GM18511 (cell line): ENCODE measurements at regions not wholly inside any gene's neighbourhood (a gene's known extent, or its start where the extent isn't known, plus 50 kb on each side); places are given as distances from the start of the nearest gene placed in this dataset.
"Not testable (repeated sequence)": the region's sequence is repeated elsewhere in the genome, so short reads cannot be mapped to it uniquely, and the experiment has no call there.

Experiments
- ATAC-seq: cut with Tn5 transposase; IDR thresholded peaks from one replicate; pipeline ENCODE4 v1.9.1; 2021; ENCODE audit warnings: mild to moderate bottlenecking, moderate library complexity; ENCODE audit not compliant: unreplicated experiment

DNA sequence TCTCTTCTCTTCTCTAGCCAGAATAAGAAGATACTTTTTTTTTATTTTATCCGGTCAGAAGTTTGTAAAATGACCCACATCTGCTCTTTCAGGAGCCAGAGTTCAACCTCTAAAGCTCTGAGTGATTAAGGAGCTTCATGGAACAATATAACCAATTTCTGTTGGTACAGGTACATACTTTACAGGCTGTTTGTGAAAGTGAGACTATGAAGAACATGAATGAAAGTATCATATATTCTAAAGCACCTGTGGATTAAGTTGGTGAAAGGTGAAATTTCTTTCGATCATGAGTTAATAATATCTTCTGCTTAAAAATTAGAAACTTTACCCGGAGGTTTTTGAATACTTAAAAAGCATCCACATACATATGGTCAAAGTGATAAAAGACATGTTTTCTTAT lies 65.2 kb downstream of the DMRT2 start:
- ATAC-seq: no peak

GRCh38 chr9:1117439-1117838 lies 67.3 kb downstream of the DMRT2 start:
- no peak for ATAC-seq

DNA sequence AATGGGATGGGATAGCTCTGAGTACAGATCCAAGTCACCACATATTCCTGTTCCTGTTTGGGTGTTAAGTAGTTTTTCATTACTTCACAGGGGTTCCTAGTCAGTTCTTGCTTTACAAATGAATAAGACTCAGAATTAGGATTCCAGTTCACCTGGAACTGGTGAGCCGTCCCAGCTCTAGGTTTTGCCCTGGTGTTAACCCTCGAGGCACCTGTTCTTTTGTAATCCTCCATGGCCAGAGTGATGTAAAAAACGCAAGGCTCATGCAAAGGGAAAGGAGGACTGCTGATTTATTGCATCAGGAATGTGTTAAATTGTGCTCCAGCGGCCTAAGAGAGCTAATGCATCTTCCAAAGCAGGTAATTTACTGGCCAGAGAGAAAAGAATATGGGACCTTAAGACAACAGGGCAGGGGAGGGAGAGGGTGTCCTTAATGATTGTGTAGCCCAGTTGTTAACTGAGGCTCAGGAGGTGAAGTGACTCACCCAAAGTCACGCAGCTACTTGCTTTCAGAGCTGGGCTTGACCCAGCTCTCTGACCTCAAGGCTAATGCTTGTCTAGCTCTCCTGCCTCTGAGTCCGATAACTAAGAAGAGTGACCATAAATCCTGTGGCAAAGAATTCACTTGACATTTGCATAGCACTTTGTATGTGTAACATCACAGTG lies 70.5 kb downstream of the DMRT2 start:
- ATAC-seq: no peak

DNA sequence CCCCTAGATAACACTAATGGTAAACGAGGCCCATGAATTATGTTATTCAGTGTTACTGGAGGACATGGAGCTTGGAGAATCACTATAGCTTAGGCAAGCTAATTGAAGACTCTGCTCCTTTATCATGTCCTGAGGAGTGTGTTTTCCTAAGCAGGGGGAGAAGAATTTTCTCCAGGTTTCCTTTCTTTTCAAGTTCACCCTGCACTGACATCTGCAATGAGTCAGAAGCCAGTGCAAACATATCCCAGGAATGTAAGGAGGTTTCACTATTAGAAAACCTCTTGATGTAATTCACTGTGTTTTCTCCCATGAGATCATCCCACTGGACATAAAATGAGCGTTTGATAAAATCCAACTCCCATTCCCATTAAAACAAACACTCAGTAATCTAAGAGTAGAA lies 75.6 kb downstream of the DMRT2 start:
- no peak for ATAC-seq

GRCh38 chr9:1128046-1128445 lies 77.9 kb downstream of the DMRT2 start:
- no peak for ATAC-seq

DNA sequence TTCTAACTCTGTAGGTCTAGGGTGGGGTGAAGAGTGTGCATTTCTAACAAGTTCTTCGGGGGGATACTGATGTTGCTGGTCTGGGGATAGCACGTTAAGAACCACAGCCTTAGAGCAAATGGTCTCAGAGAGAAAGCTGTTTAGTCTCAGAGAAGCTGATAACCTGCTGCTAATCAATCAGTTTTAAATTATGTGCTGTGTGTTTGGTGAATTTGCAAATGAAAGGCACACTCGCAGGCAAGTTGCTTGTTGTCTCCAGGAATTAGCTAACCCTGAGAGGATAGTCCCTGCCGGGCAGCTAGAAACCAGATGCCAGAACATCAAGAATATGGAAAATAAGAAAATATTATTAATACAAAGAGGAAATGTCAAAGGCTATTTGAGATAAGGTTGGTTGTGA lies 79.2 kb downstream of the DMRT2 start:
- ATAC-seq: no peak

GRCh38 chr9:1140057-1140456 lies 89.9 kb downstream of the DMRT2 start:
- no peak for ATAC-seq

DNA sequence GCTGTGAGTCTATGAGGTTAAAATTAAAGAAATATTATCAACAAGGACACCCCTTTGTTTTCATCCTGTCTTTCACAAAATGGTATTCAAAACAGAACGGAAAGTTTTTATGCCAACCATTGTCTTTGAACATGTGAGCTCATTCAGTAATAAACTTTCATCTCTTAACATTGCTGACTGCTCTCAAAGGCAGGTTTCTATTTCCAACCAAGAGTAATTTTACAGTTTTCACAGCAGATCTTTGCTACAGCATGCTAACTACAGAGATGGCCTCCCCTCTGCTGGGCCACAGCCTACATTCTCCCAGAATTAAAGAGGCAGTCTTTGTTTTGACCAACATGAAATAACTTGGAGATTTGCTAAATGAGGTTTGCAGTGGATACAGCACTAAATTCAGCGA lies 101.5 kb downstream of the DMRT2 start:
- no peak for ATAC-seq

- no peak for ATAC-seq
Measured at GRCh38 chr9:1152171-1152570, 102.0 kb downstream of the DMRT2 start.

DNA sequence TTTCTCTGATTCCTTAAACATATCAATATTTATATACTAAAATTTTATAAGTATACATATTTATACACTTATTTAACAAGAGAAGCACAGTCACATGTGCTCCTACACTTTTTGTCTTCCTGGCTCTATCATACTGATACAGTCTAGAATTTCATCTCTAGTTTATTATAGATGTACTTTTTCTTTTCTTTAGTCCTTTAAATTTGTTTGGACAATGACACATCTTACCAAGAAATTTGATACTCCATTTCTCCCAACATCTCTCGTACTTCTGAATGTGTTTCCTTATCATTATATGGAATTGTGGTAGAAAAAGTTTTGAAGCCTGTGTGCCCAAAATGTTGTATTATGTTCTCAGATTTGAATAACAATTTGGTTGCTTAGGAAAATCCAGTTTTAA lies 104.6 kb downstream of the DMRT2 start:
- ATAC-seq: no peak

GRCh38 chr9:1155602-1156001 lies 105.4 kb downstream of the DMRT2 start:
- ATAC-seq: no peak

- ATAC-seq: no peak
Measured at GRCh38 chr9:1156794-1157550, 106.8 kb downstream of the DMRT2 start.

DNA sequence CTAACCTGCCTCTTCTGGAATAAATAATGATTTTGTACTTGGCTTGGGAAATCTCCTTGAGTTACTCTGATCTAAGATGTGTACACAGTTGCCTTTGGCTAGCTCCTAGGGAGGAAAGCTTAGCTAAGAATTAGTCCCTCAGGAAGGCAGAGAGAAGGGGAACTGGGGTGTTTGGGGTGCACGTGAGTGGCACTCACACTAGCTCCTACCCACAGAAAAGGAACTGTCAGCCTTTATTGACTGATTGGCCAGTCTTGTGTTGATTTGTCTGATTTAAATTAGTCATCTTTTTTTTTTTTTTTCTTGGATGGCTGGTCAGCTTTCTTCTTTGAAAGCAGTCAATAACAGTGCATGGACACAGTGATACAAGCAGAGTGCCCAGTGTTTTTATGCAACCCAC lies 107.7 kb downstream of the DMRT2 start:
- no peak for ATAC-seq

DNA sequence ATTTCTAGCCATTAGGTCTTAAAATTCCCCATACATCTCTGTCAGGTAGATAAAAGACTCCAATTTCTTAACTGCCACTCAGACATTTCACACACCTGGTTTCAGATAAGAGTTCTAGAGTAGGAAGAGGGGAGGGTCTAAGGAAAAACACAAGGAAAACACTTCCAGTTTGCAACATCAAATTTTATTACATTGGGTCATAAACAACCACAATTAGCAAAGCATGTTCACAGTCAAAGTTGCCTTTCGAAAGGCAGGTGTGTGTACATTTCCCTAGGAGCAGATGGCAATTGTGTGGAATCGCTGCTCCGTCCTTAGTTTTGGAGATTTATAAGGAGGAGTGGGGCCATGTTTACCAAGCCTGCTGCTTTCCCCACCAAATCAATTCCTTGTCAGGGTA lies 120.8 kb downstream of the DMRT2 start:
- no peak for ATAC-seq

DNA sequence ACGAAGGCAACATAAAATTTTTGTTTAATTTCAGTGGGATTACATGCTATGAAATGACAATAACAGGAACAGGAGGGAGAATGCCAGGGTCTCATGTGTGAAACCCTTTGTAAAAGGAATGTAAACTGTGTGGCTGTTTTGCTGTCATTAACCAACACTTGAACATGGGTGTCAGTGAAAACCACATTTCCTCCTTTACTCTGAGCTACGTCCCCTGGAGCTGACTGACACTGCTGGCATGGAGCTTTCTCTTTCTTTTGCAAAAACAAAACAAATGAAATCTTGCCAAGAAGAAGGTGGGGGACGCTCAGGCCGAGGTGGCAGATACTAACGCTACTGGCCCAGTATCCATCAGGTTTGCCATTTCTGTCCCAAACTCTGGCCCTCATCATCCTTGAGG lies 121.4 kb downstream of the DMRT2 start:
- no peak for ATAC-seq

DNA sequence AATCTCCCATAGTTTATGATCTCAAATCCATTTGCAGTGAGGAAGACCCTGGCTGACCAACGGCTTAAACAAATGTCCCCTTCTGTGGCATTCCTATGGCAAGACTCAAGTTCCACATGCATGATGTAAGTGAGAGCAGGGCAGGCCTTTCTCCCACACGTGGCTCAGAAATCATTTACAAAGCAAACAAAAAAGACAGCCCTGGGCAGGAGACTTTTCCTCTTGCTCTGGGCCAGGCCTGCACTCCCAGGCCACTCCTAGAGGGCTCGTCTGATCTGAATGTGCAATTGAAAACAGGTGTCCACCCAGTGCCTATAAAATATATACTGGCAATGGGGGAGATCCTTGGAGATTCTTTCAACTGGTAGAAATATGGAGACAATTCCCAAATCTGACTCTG lies 123.1 kb downstream of the DMRT2 start:
- ATAC-seq: no peak

GRCh38 chr9:1173993-1174392 lies 123.8 kb downstream of the DMRT2 start:
- ATAC-seq: no peak

DNA sequence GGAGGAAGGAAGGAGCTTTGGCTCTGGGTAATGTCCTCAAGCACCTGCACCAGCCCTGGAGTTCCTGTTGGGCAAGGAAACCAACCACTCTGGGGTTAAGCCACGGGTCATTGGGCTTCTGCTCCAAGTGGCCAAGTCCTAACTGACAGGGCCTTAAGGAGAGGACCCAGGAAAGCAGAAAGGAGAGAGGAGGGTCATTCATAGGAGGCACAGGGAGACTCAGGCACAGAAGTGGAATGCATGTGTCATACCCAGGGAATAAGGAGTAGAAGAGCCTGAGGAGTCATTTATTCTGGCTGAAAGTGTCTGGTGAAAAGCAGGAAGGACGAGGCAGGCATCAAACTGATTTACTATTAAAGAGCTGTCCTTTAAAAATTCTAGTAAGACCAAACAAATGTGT lies 129.2 kb downstream of the DMRT2 start:
- no peak for ATAC-seq

DNA sequence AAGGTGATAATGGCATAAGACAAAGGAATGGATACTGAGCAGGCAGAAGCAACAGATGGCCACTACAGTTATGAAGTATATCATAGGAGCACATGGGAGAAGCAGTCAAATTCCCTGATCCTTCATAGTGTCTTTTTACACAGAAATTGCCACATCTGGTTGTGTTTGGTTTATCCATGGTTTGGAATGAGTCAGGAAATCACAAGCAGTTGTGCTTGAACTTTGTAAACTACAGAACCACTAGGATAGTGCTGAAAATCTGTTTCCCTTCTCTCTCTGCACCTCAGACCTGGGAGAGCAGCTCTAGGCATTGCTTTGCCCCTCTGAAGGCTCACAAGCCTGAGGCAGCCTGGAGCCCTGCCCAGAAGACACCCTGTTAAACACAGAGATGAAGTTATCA lies 134.0 kb downstream of the DMRT2 start:
- ATAC-seq: no peak

DNA sequence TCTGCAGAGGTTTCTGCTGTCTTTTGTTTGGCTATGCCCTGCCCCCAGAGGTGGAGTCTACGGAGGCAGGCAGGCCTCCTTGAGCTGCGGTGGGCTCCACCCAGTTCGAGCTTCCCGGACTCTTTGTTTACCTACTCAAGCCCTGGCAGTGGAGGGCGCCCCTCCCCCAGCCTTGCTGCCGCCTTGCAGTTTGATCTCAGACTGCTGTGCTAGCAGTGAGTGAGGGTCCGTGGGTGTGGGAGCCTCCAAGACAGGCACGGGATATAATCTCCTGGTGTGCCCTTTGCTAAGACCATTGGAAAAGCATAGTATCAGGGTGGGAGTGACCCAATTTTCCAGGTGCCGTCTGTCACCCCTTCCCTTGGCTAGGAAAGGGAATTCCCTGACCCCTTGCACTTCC lies 137.0 kb downstream of the DMRT2 start:
- not testable (repeated sequence) for ATAC-seq

DNA sequence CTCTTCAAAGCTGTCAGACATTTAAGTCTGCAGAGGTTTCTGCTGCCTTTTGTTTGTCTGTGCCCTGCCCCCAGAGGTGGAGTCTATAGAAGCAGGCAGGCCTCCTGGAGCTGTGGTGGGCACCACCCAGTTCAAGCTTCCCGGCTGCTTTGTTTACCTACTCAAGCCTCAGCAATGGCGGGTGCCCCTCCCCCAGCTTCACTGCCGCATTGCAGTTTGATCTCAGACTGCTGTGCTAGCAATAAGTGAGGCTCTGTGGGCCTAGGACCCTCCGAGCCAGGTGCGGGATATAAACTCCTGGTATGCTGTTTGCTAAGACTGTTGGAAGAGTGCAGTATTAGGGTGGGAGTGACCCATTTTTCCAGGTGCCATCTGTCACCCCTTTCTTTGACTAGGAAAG lies 145.5 kb downstream of the DMRT2 start:
- not testable (repeated sequence) for ATAC-seq

GRCh38 chr9:1198085-1198484 lies 147.9 kb downstream of the DMRT2 start:
- no peak for ATAC-seq

- no peak for ATAC-seq
Measured at GRCh38 chr9:1200847-1201251, 150.7 kb downstream of the DMRT2 start.
